ENCODE measurements at regions not wholly inside any gene's neighbourhood (a gene's known extent, or its start where the extent isn't known, plus 50 kb on each side); places are given as distances from the start of the nearest gene placed in this dataset.

GRCh38 chr9:105023788-105024187 lies 95.8 kb upstream of the ABCA1 start:
- no peak for DNase-seq (ENCODE audit: low spot score, unreplicated experiment)
- TF ChIP-seq CTCF (IDR thresholded peaks at IDR 0.05; ENCODE audit: unreplicated experiment): no peak
- no peaks in the 10 kb centered on the region for H3K36me3 Mint-ChIP-seq (ENCODE audit: insufficient read depth)
- H3K4me1 Mint-ChIP-seq (ENCODE audit: low read depth): no peaks in the 10 kb centered on the region
- H3K27me3 Mint-ChIP-seq: peaks cover 3% of the 10 kb centered on the region
- H3K27ac Mint-ChIP-seq: no peak overlapping the region
- H3K4me3 Mint-ChIP-seq (ENCODE audit: low read depth): no peak overlapping the region
- H3K9me3 Mint-ChIP-seq (ENCODE audit: low read depth): no peaks in the 10 kb centered on the region

- Mint-ChIP-seq H3K36me3 (ENCODE audit: insufficient read depth) (no peaks in the 10 kb centered on the region), H3K4me1 (ENCODE audit: low read depth) (no peaks in the 10 kb centered on the region), H3K27me3 (peaks cover 3% of the 10 kb centered on the region), H3K4me3 (ENCODE audit: low read depth) (no peak overlapping the region), H3K27ac (no peak overlapping the region), H3K9me3 (ENCODE audit: low read depth) (no peaks in the 10 kb centered on the region)
- DNase-seq (ENCODE audit: low spot score, unreplicated experiment): no peak
- no peak for TF ChIP-seq CTCF (IDR thresholded peaks at IDR 0.05; ENCODE audit: unreplicated experiment)
Observed at GRCh38 chr9:105024529-105024928, 96.6 kb upstream of the ABCA1 start.

GRCh38 chr9:105026451-105026850 lies 98.5 kb upstream of the ABCA1 start:
- no peaks in the 10 kb centered on the region for H3K4me1 Mint-ChIP-seq (ENCODE audit: low read depth)
- no peak overlapping the region for H3K4me3 Mint-ChIP-seq (ENCODE audit: low read depth)
- no peaks in the 10 kb centered on the region for H3K9me3 Mint-ChIP-seq (ENCODE audit: low read depth)
- H3K36me3 Mint-ChIP-seq (ENCODE audit: insufficient read depth): no peaks in the 10 kb centered on the region
- TF ChIP-seq CTCF (IDR thresholded peaks at IDR 0.05; ENCODE audit: unreplicated experiment): no peak
- H3K27me3 Mint-ChIP-seq: no peaks in the 10 kb centered on the region
- DNase-seq (ENCODE audit: low spot score, unreplicated experiment): no peak
- H3K27ac Mint-ChIP-seq: no peak overlapping the region

- Mint-ChIP-seq H3K4me1 (ENCODE audit: low read depth) (no peaks in the 10 kb centered on the region), H3K4me3 (ENCODE audit: low read depth) (no peak overlapping the region), H3K27ac (no peak overlapping the region), H3K27me3 (no peaks in the 10 kb centered on the region), H3K36me3 (ENCODE audit: insufficient read depth) (no peaks in the 10 kb centered on the region), H3K9me3 (ENCODE audit: low read depth) (no peaks in the 10 kb centered on the region)
- DNase-seq (ENCODE audit: low spot score, unreplicated experiment): no peak
- no peak for TF ChIP-seq CTCF (IDR thresholded peaks at IDR 0.05; ENCODE audit: unreplicated experiment)
Observed at GRCh38 chr9:105027084-105027483, 99.1 kb upstream of the ABCA1 start.

GRCh38 chr9:105030285-105030684 lies 102.3 kb upstream of the ABCA1 start:
- no peaks in the 10 kb centered on the region for H3K9me3 Mint-ChIP-seq (ENCODE audit: low read depth)
- H3K27ac Mint-ChIP-seq: no peak overlapping the region
- no peak overlapping the region for H3K4me3 Mint-ChIP-seq (ENCODE audit: low read depth)

More at GRCh38 chr9:105030285-105030684, 102.3 kb upstream of the ABCA1 start:
- H3K27me3 Mint-ChIP-seq: no peaks in the 10 kb centered on the region
- no peak for TF ChIP-seq CTCF (IDR thresholded peaks at IDR 0.05; ENCODE audit: unreplicated experiment)
- peaks cover 6% of the 10 kb centered on the region for H3K4me1 Mint-ChIP-seq (ENCODE audit: low read depth)
- DNase-seq (ENCODE audit: low spot score, unreplicated experiment): no peak
- H3K36me3 Mint-ChIP-seq (ENCODE audit: insufficient read depth): no peaks in the 10 kb centered on the region
